ENCODE measurements at regions not wholly inside any gene's neighbourhood (a gene's known extent, or its start where the extent isn't known, plus 50 kb on each side); places are given as distances from the start of the nearest gene placed in this dataset.

DNA sequence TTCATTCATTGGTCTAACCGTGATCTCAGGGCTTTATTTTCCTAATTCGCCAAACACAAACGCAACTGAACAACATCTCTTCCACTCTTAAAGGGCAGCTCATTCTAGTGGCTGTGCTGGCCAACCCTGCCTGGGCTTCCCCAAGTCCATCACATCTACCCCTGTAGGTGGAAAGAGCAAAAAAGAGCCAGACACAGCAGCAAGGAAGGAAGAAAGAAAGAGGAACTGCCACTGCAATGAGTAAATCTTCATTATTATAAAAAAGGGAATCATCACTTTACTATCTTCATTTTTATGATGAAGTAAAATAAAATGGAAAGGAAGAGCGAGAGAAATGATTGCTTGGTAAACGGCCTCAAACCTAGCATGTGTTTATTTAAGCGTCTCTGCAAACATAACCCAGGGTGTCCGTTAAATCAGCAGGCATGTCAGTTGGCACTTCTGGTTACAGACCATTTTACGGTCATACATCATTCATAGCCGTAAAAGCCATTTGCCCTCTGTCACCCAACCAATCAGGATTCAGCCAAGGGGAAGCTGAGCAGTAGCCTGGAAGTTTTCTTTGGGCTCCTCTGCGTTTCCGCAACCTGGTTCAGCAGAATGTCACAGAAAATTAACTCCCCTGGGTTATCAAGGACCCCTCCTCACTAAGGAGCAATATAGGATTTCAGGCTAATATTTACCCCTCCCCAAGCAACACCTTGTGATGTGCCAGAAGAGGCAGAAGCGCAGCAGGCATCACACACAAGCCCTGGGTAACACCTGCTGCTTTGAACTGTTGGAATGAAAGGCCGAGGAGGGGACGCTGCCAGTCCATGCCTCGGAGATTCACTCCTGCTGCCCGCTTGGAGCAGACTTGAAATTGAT is 234.0 kb downstream of the SNX10 start:
- H3K36me3 Mint-ChIP-seq (ENCODE audit: low read depth): no peaks in the 10 kb centered on the region
- WGBS, 2 experiments (ENCODE audit: insufficient coverage in 1 of 2, insufficient read length in 1 of 2): 94 to 95% methylated on average over 16 of the region's 16 CpGs
- H3K9me3 Mint-ChIP-seq: peaks cover 2% of the 10 kb centered on the region
- Histone ChIP-seq H3K9ac (ENCODE audit: extremely low read depth, low read length, poor library complexity, severe bottlenecking) (no peak overlapping the region), H3K27me3 (ENCODE audit: control insufficient read depth, insufficient read depth, low read length, poor library complexity, severe bottlenecking) (no peaks in the 10 kb centered on the region), H3K9me3 (ENCODE audit: control insufficient read depth, low read length) (no peaks in the 10 kb centered on the region), H3K4me3 (ENCODE audit: low read length) (no peak overlapping the region), H3K4me1 (ENCODE audit: control insufficient read depth, insufficient read depth, low read length) (no peaks in the 10 kb centered on the region), H3K36me3 (ENCODE audit: control insufficient read depth, insufficient read depth, low read length) (no peaks in the 10 kb centered on the region), H3K27ac (ENCODE audit: low read depth, low read length) (no peak overlapping the region)
- no peak for DNase-seq
- TF ChIP-seq, protein P1, sequence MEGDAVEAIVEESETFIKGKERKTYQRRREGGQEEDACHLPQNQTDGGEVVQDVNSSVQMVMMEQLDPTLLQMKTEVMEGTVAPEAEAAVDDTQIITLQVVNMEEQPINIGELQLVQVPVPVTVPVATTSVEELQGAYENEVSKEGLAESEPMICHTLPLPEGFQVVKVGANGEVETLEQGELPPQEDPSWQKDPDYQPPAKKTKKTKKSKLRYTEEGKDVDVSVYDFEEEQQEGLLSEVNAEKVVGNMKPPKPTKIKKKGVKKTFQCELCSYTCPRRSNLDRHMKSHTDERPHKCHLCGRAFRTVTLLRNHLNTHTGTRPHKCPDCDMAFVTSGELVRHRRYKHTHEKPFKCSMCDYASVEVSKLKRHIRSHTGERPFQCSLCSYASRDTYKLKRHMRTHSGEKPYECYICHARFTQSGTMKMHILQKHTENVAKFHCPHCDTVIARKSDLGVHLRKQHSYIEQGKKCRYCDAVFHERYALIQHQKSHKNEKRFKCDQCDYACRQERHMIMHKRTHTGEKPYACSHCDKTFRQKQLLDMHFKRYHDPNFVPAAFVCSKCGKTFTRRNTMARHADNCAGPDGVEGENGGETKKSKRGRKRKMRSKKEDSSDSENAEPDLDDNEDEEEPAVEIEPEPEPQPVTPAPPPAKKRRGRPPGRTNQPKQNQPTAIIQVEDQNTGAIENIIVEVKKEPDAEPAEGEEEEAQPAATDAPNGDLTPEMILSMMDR (conservative IDR thresholded peaks at IDR 0.05): no peak
- H3K27me3 Mint-ChIP-seq (ENCODE audit: insufficient read depth): no peaks in the 10 kb centered on the region
- no peak overlapping the region for H3K27ac Mint-ChIP-seq
- no peaks in the 10 kb centered on the region for H3K4me1 Mint-ChIP-seq
- H3K4me3 Mint-ChIP-seq: no peak overlapping the region

DNA sequence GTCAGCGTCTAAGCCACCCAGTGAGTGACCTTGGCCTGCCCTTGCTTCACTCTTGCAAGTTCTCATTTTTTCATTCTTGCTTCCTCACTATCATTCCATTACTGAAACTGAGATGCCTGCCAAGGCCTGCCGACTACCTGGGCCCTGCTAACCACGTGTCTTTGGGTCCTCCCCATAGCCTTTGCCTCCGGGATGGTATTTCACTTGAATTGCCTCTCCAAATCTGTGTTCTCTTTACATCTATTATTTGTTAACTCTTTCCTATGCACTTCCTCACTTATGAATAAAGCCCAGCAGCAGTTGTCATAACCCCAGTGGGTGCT is 234.6 kb downstream of the SNX10 start:
- no peak overlapping the region for H3K4me3 ChIP-seq (ENCODE audit: low read length)
- H3K4me1 Mint-ChIP-seq: no peaks in the 10 kb centered on the region
- H3K27me3 ChIP-seq (ENCODE audit: control insufficient read depth, insufficient read depth, low read length, poor library complexity, severe bottlenecking): no peaks in the 10 kb centered on the region
- DNase-seq: no peak
- TF ChIP-seq, protein P1 (conservative IDR thresholded peaks at IDR 0.05): no peak
- 86 to 88% methylated on average over 3 to 4 of the region's 4 CpGs for WGBS, 2 experiments (ENCODE audit: insufficient coverage in 1 of 2, insufficient read length in 1 of 2)
- no peaks in the 10 kb centered on the region for H3K36me3 Mint-ChIP-seq (ENCODE audit: low read depth)
- H3K9ac ChIP-seq (ENCODE audit: extremely low read depth, low read length, poor library complexity, severe bottlenecking): no peak overlapping the region
- H3K27me3 Mint-ChIP-seq (ENCODE audit: insufficient read depth): no peaks in the 10 kb centered on the region
- no peaks in the 10 kb centered on the region for H3K36me3 ChIP-seq (ENCODE audit: control insufficient read depth, insufficient read depth, low read length)
- no peaks in the 10 kb centered on the region for H3K4me1 ChIP-seq (ENCODE audit: control insufficient read depth, insufficient read depth, low read length)
- H3K27ac ChIP-seq (ENCODE audit: low read depth, low read length): no peak overlapping the region
- H3K27ac Mint-ChIP-seq: no peak overlapping the region
- no peak overlapping the region for H3K4me3 Mint-ChIP-seq
- peaks cover 2% of the 10 kb centered on the region for H3K9me3 Mint-ChIP-seq
- H3K9me3 ChIP-seq (ENCODE audit: control insufficient read depth, low read length): no peaks in the 10 kb centered on the region

DNA sequence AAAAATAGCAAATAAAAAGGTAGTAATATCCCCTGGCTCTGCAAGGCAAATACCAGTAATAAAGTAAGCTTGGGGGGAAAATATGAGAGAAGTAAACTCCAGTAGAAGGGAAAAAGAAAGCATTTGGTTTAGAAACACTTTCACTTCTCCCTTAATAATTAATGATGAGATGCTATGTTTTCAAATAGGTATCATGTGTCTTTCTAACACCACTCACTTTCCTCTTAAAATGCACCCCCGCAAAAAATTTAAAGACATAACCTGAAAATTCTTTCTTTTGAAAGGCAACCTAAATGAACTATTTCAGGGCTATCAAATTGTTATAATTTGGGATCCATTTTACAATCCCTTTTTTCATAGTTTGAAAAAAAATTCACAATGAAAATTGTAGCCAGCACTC is 240.3 kb downstream of the SNX10 start:
- Mint-ChIP-seq H3K27ac (no peak overlapping the region), H3K9me3 (no peaks in the 10 kb centered on the region), H3K4me3 (no peak overlapping the region), H3K4me1 (peaks cover 19% of the 10 kb centered on the region), H3K36me3 (ENCODE audit: low read depth) (no peaks in the 10 kb centered on the region), H3K27me3 (ENCODE audit: insufficient read depth) (no peaks in the 10 kb centered on the region)
- no peak for DNase-seq
- no peaks in the 10 kb centered on the region for H3K27me3 ChIP-seq (ENCODE audit: control insufficient read depth, insufficient read depth, low read length, poor library complexity, severe bottlenecking)
- TF ChIP-seq, protein P1 (conservative IDR thresholded peaks at IDR 0.05): no peak
- no peak overlapping the region for H3K4me3 ChIP-seq (ENCODE audit: low read length)
- no peak overlapping the region for H3K27ac ChIP-seq (ENCODE audit: low read depth, low read length)
- H3K9ac ChIP-seq (ENCODE audit: extremely low read depth, low read length, poor library complexity, severe bottlenecking): no peak overlapping the region
- H3K4me1 ChIP-seq (ENCODE audit: control insufficient read depth, insufficient read depth, low read length): peaks cover 3% of the 10 kb centered on the region
- H3K9me3 ChIP-seq (ENCODE audit: control insufficient read depth, low read length): no peaks in the 10 kb centered on the region
- no peaks in the 10 kb centered on the region for H3K36me3 ChIP-seq (ENCODE audit: control insufficient read depth, insufficient read depth, low read length)
- 80 to 100% methylated on average over 1 of the region's 1 CpG for WGBS, 2 experiments (ENCODE audit: insufficient coverage in 1 of 2, insufficient read length in 1 of 2)
